Karpas-422 (cell line): ENCODE measurements at regions not wholly inside any gene's neighbourhood (a gene's known extent, or its start where the extent isn't known, plus 50 kb on each side); places are given as distances from the start of the nearest gene placed in this dataset.

Experiments used
- DNase-seq: peaks from one replicate; pipeline ENCODE4 v3.0.0-alpha.2; 2015
- H2AFZ ChIP-seq: fragments of 200-600 bp; sonication (generic); 2 replicates; pipeline ENCODE4 v1.6.1; 2014; ENCODE audit warnings: antibody characterized with exemption, low read length, mixed read lengths
- H3K27ac ChIP-seq: fragments of 200-600 bp; sonication (generic); 2 replicates; pipeline ENCODE4 v1.5.1; 2014; ENCODE audit warnings: mild to moderate bottlenecking, low read length, moderate library complexity
- H3K27me3 ChIP-seq: fragments of 200-600 bp; sonication (generic); 2 replicates; pipeline ENCODE4 v1.6.1; 2014; ENCODE audit warnings: low read length, mixed read lengths
- H3K36me3 ChIP-seq: fragments of 200-600 bp; sonication (generic); 2 replicates; pipeline ENCODE4 v1.6.1; 2014; ENCODE audit warnings: low read length, mixed read lengths; ENCODE audit not compliant: insufficient read depth
- H3K4me1 ChIP-seq: fragments of 200-600 bp; sonication (generic); 2 replicates; pipeline ENCODE4 v1.6.1; 2014; ENCODE audit warnings: mild to moderate bottlenecking, low read length, mixed read lengths
- H3K4me2 ChIP-seq: fragments of 200-600 bp; sonication (generic); 2 replicates; pipeline ENCODE4 v1.6.1; 2014; ENCODE audit warnings: low read length, low read depth, mild to moderate bottlenecking; ENCODE audit not compliant: poor library complexity, severe bottlenecking
- H3K4me3 ChIP-seq: fragments of 200-600 bp; sonication (generic); 2 replicates; pipeline ENCODE4 v1.5.1; 2014; ENCODE audit warnings: mild to moderate bottlenecking, antibody characterized with exemption, low read length, mixed read lengths
- H3K79me2 ChIP-seq: fragments of 200-600 bp; sonication (generic); 2 replicates; pipeline ENCODE4 v1.6.1; 2014; ENCODE audit warnings: mild to moderate bottlenecking, low read length, mixed read lengths
- H3K9ac ChIP-seq: fragments of 200-600 bp; sonication (generic); 2 replicates; pipeline ENCODE4 v1.6.0; 2014; ENCODE audit warnings: low read length
- H3K9me2 ChIP-seq: fragments of 200-600 bp; sonication (generic), shearing (Covaris generic); replicated peaks from 2 replicates; pipeline ENCODE4 v1.6.0; 2014; ENCODE audit warnings: mild to moderate bottlenecking, low read length, moderate library complexity; ENCODE audit not compliant: insufficient read depth
- H3K9me3 ChIP-seq: fragments of 300-700, 200-600 bp; sonication (generic); 2 replicates; pipeline ENCODE4 v1.6.1; 2014; ENCODE audit warnings: low read length, mixed read lengths
- H4K20me1 ChIP-seq: fragments of 200-600 bp; sonication (generic); 2 replicates; pipeline ENCODE4 v1.6.1; 2014; ENCODE audit warnings: mild to moderate bottlenecking, antibody characterized with exemption, low read length, low read depth; ENCODE audit not compliant: insufficient read depth

DNA sequence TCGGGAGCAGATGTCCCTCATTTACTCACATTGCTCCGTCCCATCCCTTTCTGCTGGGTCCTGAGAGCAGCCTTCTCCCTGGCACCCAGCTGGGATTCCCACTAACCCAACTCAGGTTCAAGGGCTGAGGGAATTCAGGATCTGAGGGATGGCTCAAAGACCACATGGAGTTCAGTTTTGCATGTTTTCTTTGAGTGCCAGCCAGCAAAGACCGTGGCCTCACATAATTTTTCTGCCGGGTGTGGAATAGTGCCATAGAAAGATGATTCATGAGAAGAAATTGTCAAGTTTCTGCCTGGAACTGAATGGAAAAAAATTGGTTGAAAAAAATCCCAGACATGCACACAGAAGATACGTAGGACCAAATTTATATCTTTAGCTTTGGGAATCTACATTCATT lies 168.6 kb downstream of the CD83 start:
- H3K27me3 ChIP-seq: no peaks in the 10 kb centered on the region
- H3K9me2 ChIP-seq: no peaks in the 10 kb centered on the region
- no peaks in the 10 kb centered on the region for H3K79me2 ChIP-seq
- H3K4me1 ChIP-seq: no peaks in the 10 kb centered on the region
- no peaks in the 10 kb centered on the region for H3K9me3 ChIP-seq
- H3K4me2 ChIP-seq: no peak overlapping the region
- DNase-seq: no peak
- H3K4me3 ChIP-seq: no peak overlapping the region
- H2AFZ ChIP-seq: no peak overlapping the region
- no peak overlapping the region for H3K9ac ChIP-seq
- H3K36me3 ChIP-seq: no peaks in the 10 kb centered on the region
- no peaks in the 10 kb centered on the region for H4K20me1 ChIP-seq
- no peak overlapping the region for H3K27ac ChIP-seq

DNA sequence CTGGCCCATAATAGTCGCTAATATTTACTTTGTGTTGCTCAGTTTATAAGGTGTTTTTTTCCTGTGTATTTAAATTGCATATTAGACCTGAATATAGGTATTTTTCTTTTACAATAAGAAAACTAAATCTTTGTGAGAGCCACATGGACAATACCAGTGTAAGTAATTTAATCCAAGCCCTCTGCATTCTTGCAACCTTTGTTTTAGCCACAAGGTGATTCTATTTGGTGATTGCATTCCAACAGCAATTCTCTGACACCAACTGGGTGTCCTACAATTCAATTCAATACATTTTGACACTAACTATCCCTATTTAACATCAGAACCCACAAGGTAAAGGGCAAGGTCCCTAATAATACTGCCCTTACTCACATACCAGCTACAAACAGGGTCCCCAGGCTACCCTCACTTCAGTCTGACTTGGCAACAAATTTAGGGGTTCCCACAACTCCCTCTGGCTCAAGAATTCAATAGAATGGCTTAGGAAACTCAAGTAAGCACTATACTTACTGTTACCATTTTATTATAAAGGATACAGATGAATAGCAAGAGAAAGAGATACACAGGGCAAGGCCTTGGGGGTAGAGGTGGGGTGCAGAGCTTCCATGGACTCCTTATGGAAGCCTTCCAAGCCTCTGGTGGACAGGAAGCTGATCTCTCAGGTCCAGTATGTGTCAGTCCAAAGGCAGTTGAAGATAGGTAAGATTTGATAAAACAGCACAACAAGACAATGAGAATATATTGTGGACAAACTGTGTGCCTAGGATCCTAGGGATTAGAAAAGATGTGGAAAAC lies 169.3 kb downstream of the CD83 start:
- Histone ChIP-seq H3K9me2 (no peaks in the 10 kb centered on the region), H3K4me1 (no peaks in the 10 kb centered on the region), H3K79me2 (no peaks in the 10 kb centered on the region), H4K20me1 (no peaks in the 10 kb centered on the region), H3K4me2 (no peak overlapping the region), H3K27me3 (no peaks in the 10 kb centered on the region), H3K27ac (no peak overlapping the region), H2AFZ (no peak overlapping the region), H3K9me3 (no peaks in the 10 kb centered on the region), H3K4me3 (no peak overlapping the region), H3K9ac (no peak overlapping the region), H3K36me3 (no peaks in the 10 kb centered on the region)
- no peak for DNase-seq

DNA sequence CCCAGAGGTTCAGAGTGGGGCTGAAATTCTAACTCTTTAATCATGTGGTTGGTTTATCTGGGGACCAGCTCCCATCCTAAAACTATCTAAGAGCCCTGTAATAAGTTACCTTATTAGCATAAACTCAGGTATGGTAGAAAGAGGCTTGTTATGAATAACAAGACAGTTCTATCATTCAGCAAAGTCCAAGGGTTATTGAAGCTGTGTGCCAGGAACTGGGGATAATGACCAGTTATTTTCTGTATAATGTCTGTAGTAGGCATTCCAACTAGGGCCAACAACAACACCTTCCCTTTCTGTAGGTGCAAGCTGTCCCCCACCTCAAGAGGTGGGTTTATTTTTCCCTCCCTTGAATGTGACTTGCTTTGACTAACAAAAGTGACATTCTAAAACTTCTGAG lies 170.1 kb downstream of the CD83 start:
- H3K79me2 ChIP-seq: no peaks in the 10 kb centered on the region
- no peak overlapping the region for H3K4me3 ChIP-seq
- H3K9me2 ChIP-seq: no peaks in the 10 kb centered on the region
- H3K36me3 ChIP-seq: no peaks in the 10 kb centered on the region
- DNase-seq: no peak
- no peak overlapping the region for H3K9ac ChIP-seq
- no peaks in the 10 kb centered on the region for H3K4me1 ChIP-seq
- H4K20me1 ChIP-seq: no peaks in the 10 kb centered on the region
- no peak overlapping the region for H3K27ac ChIP-seq
- H3K4me2 ChIP-seq: no peak overlapping the region
- H2AFZ ChIP-seq: no peak overlapping the region
- H3K27me3 ChIP-seq: no peaks in the 10 kb centered on the region
- no peaks in the 10 kb centered on the region for H3K9me3 ChIP-seq

DNA sequence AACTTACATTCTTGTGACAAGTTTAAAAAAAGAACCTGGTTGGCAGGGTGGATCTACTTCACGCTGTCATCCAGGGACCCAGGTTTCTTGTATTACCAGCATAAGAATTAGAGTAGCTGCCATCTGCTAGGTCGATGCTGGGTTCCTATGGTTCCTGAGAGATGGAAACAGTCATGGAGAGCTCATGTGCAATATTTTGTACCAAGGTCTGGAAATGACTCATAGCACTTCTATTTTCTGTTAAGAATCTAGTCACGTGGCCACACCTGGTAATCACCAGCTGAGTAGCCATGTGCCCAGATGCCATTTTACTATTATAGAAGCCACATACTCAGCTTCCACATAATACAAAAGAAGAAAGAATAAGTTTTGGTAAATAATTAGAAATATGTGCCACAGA lies 171.3 kb downstream of the CD83 start:
- Histone ChIP-seq H4K20me1 (no peaks in the 10 kb centered on the region), H3K4me1 (no peaks in the 10 kb centered on the region), H3K27ac (no peak overlapping the region), H3K79me2 (no peaks in the 10 kb centered on the region), H3K4me2 (no peak overlapping the region), H3K27me3 (no peaks in the 10 kb centered on the region), H3K9me3 (no peaks in the 10 kb centered on the region), H3K9ac (no peak overlapping the region), H3K36me3 (no peaks in the 10 kb centered on the region), H3K4me3 (no peak overlapping the region), H3K9me2 (no peaks in the 10 kb centered on the region), H2AFZ (no peak overlapping the region)
- no peak for DNase-seq

DNA sequence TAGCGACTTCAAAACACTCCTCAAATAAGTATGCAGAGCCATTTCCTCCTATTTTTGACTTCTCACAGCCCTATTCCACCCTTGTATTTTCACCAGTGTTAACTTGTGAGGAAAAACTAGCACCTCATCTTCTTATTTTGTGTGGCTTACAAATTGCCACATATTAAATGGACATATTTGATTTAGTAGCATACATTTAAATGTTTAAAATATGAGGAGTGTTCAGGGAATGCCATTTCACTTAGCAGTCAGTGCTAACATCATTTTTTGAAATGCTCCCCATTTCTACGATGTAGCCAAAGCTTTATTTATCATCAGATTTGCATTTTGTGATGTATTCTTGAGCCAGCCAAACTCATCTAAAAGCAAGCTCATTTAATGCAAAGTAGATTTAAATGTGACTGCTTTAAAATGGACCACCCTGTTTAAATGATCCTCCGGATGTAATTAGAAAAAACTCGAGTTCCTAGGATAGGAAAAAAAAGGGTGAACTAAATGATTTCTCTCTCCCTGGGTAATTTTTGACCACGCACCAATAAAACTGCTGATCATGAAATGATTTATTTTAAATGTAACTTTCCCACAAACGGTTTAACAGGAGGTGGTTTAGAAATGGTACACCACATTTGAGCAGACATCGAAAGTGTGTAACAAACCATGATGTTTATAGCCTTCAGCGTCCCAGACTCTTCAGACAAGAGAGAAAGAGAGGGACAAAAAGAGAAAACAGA lies 172.6 kb downstream of the CD83 start:
- Histone ChIP-seq H2AFZ (no peak overlapping the region), H3K27me3 (no peaks in the 10 kb centered on the region), H3K36me3 (no peaks in the 10 kb centered on the region), H3K4me1 (no peaks in the 10 kb centered on the region), H3K9me2 (no peaks in the 10 kb centered on the region), H3K4me2 (no peak overlapping the region), H3K79me2 (no peaks in the 10 kb centered on the region), H3K9ac (no peak overlapping the region), H4K20me1 (no peaks in the 10 kb centered on the region), H3K27ac (no peak overlapping the region), H3K4me3 (no peak overlapping the region), H3K9me3 (no peaks in the 10 kb centered on the region)
- DNase-seq: no peak

DNA sequence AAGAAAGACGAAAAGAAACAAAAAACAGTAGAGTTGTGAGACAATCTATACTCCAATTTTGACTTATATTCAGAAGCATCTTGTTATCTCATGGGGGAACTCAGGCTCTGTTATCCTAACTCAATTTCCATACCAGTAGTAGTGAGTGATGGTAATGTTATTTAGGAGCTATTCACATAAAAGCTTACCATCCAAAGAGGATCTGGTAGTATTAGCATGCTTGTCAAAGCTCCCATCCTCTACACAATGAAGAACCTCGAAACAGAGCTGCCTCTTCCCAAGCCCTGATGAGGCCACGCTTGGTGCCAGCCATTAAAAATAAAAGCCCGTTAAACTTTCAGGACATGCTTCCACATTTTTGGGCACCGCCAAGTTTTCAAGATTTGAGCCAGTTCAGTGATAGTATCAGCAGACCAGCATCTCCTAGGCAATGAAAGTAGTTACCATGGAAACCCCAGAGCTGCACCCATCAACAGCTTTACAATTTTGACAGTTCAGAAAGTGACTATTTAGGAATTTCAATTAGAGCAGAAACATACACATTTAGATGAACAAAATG lies 173.3 kb downstream of the CD83 start:
- Histone ChIP-seq H3K9ac (no peak overlapping the region), H3K9me3 (no peaks in the 10 kb centered on the region), H3K4me1 (no peaks in the 10 kb centered on the region), H4K20me1 (no peaks in the 10 kb centered on the region), H3K36me3 (no peaks in the 10 kb centered on the region), H3K9me2 (no peaks in the 10 kb centered on the region), H2AFZ (no peak overlapping the region), H3K4me3 (no peak overlapping the region), H3K27me3 (no peaks in the 10 kb centered on the region), H3K79me2 (no peaks in the 10 kb centered on the region), H3K27ac (no peak overlapping the region), H3K4me2 (no peak overlapping the region)
- DNase-seq: no peak

DNA sequence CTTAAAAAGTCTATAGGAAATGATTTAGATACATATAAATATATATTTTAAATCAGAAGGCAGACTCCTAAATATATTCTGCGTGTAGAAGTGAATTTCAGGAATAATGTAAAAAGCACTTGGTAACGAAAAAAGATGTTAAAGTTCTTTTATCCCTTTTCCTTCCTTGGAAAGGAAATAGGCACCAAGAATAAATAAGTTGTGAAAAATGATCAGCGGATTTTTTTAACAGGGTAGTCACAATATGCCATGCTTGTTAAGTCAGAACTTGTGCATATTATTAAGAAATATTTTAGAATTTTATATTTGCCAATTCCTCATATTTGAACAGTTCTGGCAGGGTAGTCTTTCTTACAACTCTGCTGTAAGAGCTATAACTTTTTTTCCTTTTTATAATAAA lies 173.8 kb downstream of the CD83 start:
- DNase-seq: no peak
- Histone ChIP-seq H3K9me2 (no peaks in the 10 kb centered on the region), H3K4me1 (no peaks in the 10 kb centered on the region), H4K20me1 (no peaks in the 10 kb centered on the region), H3K9ac (no peak overlapping the region), H3K27me3 (no peaks in the 10 kb centered on the region), H3K79me2 (no peaks in the 10 kb centered on the region), H3K9me3 (no peaks in the 10 kb centered on the region), H2AFZ (no peak overlapping the region), H3K4me2 (no peak overlapping the region), H3K27ac (no peak overlapping the region), H3K36me3 (no peaks in the 10 kb centered on the region), H3K4me3 (no peak overlapping the region)

DNA sequence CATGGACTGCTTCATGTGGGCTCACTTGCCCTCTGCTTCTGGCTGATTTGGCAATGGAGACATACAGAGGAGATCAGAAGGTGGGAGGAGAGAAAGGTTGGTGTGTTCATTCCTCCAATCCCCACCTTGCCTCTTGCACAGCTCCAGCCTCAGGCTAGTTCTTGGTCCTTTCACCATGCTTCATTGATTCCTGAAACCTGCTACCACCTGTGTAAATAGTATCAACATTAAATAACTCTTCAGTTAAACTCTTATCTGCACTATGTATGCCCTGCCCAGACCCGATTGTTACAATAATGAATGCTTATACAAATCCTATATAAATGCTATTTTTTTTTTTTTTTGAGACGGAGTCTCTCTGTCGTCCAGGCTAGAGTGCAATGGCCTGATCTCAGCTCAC lies 174.5 kb downstream of the CD83 start:
- H3K27me3 ChIP-seq: no peaks in the 10 kb centered on the region
- H3K4me2 ChIP-seq: no peak overlapping the region

More for the DNA sequence above, 174.5 kb downstream of the CD83 start:
- Histone ChIP-seq H3K4me3 (no peak overlapping the region), H3K9me3 (no peaks in the 10 kb centered on the region), H3K4me1 (no peaks in the 10 kb centered on the region), H4K20me1 (no peaks in the 10 kb centered on the region), H3K36me3 (no peaks in the 10 kb centered on the region), H3K9me2 (no peaks in the 10 kb centered on the region), H2AFZ (no peak overlapping the region), H3K27ac (no peak overlapping the region), H3K79me2 (no peaks in the 10 kb centered on the region), H3K9ac (no peak overlapping the region)
- DNase-seq: no peak
